Ecto neural progenitor cell (in vitro differentiated cells): ENCODE measurements at regions not wholly inside any gene's neighbourhood (a gene's known extent, or its start where the extent isn't known, plus 50 kb on each side); places are given as distances from the start of the nearest gene placed in this dataset.

Experiments
- DNase-seq: peaks from one replicate; pipeline ENCODE4 v3.0.0-alpha.2; 2018; ENCODE audit warnings: low spot score

DNA sequence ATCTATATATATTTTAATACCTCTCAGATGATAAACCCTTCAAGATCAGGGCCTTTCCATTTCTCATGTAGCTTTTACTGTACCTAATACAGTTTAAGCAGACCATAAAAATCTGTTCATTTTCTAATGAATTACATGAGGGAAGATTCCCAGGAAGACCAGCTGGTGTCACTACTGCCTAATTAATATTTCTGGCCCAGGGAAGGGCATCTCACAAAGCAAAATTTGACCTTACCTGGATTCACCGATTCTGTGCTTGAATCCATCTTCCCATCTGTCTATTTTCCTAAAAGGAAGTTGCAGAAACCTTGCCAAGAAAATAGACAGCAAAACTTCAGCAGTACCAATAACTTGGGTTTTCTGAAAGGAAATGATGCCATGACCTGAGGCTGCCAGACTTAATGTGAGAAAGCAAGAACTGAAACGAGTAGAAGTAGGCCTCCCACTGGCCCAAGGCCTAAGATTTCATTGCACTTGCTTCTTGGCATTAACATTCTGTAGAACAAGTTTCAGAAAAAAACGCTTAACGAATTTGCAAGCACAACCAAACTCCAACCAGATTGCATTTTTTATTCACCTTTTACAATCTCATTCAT, 83.0 kb upstream of the GLIS3 start:
- DNase-seq: no peak

DNA sequence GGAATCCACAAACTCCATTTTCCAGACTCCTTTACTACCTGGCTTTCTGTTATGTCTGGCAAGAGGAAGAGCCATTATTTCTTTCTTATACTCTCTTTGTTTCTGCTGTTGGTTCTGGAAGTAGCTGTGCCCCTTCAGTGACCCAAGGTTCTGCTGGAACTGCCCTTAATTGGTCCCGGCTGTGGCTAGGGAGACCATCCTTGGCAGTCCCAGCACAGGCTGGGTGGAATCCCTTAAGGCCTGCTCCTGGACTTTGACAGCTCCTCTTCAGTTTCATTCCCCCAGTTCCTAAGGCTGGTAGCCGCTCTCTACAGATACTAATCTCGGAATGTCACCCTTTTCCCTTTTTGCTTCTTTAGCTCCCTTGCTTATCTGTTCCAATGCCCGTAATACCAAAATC, 81.9 kb upstream of the GLIS3 start:
- no peak for DNase-seq

- DNase-seq: no peak
Measured at GRCh38 chr9:4380406-4380805, 80.5 kb upstream of the GLIS3 start.

GRCh38 chr9:4375424-4376200, 75.7 kb upstream of the GLIS3 start:
- DNase-seq: no peak

GRCh38 chr9:4371108-4371507, 71.2 kb upstream of the GLIS3 start:
- no peak for DNase-seq

DNA sequence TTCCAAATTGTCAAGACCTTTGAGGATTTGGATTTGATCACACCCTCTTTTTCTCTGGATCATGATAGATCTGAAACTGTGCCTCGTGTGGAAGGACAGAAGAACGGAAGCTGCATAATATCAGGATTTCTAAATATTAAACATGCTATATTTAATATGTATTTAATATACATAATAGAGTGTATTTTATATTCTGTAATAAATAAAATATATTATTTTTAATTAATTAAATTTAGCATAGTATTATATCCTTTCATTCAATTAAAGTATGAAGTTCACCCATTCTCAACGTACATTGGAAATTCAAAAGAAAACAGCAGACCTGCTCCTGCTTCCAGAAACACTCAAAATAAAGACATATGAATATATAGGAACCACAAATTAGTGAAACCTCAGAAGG, 70.6 kb upstream of the GLIS3 start:
- DNase-seq: no peak

GRCh38 chr9:4366591-4367330, 66.9 kb upstream of the GLIS3 start:
- DNase-seq: peak; percentile 49

DNA sequence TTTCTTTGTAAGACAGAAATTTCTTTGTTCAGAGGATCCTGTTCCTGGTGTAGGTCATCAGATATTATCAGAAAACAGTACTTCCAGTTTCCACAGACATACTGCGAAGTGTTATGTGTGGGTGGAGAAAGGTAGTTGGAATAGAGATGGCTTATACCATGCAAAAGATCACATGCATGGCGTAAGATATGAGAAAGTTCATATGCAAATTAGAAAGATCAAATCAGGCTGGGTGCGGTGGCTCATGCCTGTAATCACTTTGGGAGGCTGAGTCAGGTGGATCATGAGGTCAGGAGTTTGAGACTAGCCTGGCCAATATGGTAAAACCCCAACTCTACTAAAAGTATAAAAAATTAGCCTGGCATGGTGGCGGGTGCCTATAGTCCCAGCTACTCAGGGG, 65.2 kb upstream of the GLIS3 start:
- no peak for DNase-seq

- no peak for DNase-seq
Measured at GRCh38 chr9:4362281-4362680, 62.4 kb upstream of the GLIS3 start.

- DNase-seq: no peak
Measured at GRCh38 chr9:4359016-4359415, 59.1 kb upstream of the GLIS3 start.

GRCh38 chr9:4357929-4358328, 58.1 kb upstream of the GLIS3 start:
- DNase-seq: no peak

DNA sequence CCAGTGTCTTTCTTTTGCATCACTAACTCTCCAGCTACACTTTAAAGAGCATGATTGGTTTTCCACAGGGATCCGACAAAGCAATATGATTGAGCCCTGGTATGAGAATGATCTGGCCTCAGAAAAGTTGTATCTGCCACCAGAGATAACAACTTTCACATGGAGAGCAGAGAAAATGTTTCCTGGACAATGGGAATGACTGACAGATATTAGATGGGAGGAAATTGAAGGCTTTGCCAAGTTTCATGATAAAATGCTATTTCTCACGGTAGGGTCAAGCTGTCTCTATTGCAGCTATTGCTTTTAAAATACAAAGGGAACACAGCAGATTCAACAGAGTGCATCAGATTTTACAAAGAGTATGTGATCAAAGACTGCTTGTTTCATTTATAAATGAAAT, 56.4 kb upstream of the GLIS3 start:
- DNase-seq: no peak

DNA sequence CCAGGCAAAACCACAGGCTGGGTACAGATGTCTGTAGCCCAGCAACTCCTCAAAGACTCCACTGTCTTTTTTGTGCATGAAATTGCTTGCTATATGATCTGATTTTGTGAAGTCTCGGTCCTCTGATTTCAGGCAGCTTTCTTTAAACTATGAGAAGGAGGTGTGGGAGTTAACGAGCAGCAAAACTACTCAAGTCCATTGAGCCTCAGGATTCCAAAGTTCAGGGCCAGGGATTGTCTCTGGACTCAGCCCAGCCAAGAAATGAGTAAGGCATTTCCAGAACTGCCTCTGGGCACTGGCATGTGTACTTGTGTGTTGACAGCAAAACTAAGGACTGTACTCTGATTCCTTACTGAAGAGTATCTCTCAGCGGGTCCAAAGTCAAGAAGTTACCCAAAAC, 53.4 kb upstream of the GLIS3 start:
- DNase-seq: no peak

DNA sequence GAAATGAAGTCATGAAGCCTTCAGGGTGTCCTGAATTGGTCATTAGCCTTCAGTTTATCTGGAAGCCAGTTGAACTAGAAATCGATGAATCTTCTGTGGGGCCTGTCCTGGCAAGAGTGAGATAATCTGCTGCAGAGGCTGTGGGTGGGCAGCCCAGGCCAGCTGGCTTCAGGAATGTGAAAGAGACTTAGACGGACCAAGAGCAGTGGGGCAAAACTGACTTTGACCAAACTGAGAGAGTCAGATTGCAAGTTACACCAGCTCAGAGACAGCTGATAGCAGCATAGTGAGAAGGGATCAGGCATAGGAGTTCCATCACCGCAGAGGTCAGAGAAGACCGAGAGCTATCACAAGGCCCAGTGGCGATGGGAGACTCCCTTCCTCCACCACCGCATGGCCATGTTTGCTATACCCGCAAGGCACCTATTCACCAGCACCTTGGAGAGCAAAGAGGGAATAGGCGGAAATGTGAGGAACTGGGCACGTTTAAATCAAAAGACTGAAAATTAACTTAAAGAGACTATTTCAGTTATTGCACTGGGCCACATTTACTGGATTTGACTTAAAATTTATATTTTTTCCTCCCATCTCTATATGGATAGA, 50.0 kb upstream of the GLIS3 start:
- DNase-seq: no peak
